COLO829 (cell line): ENCODE measurements at regions not wholly inside any gene's neighbourhood (a gene's known extent, or its start where the extent isn't known, plus 50 kb on each side); places are given as distances from the start of the nearest gene placed in this dataset.

Experiments
- DNase-seq: peaks from one replicate; pipeline ENCODE4 v3.0.0; 2012; ENCODE audit warnings: low spot score

GRCh38 chr20:51266353-51266752 is 243.4 kb upstream of the KCNG1 start:
- no peak for DNase-seq

- DNase-seq, result no peak
Observed at GRCh38 chr20:51265361-51265760, 242.5 kb upstream of the KCNG1 start.

- DNase-seq, result no peak
Observed at GRCh38 chr20:51262240-51262639, 239.3 kb upstream of the KCNG1 start.

- no peak for DNase-seq
Observed at GRCh38 chr20:51259455-51259854, 236.5 kb upstream of the KCNG1 start.

GRCh38 chr20:51258582-51259165 is 235.8 kb upstream of the KCNG1 start:
- DNase-seq, result peak; percentile 17

- DNase-seq, result no peak
Observed at GRCh38 chr20:51255417-51255816, 232.5 kb upstream of the KCNG1 start.

GRCh38 chr20:51253280-51253679 is 230.4 kb upstream of the KCNG1 start:
- no peak for DNase-seq

- DNase-seq, result no peak
Observed at GRCh38 chr20:51249781-51250180, 226.9 kb upstream of the KCNG1 start.

- DNase-seq, result no peak
Observed at GRCh38 chr20:51249215-51249614, 226.3 kb upstream of the KCNG1 start.

- no peak for DNase-seq
Observed at GRCh38 chr20:51244466-51244865, 221.6 kb upstream of the KCNG1 start.

GRCh38 chr20:51238675-51239305 is 215.9 kb upstream of the KCNG1 start:
- DNase-seq, result no peak

GRCh38 chr20:51237791-51238190 is 214.9 kb upstream of the KCNG1 start:
- no peak for DNase-seq

GRCh38 chr20:51237278-51237677 is 214.4 kb upstream of the KCNG1 start:
- no peak for DNase-seq

- no peak for DNase-seq
Observed at GRCh38 chr20:51236421-51236820, 213.5 kb upstream of the KCNG1 start.

- DNase-seq, result no peak
Observed at GRCh38 chr20:51233345-51233744, 210.4 kb upstream of the KCNG1 start.

GRCh38 chr20:51230727-51231126 is 207.8 kb upstream of the KCNG1 start:
- DNase-seq, result no peak

- no peak for DNase-seq
Observed at GRCh38 chr20:51228763-51229162, 205.9 kb upstream of the KCNG1 start.

- no peak for DNase-seq
Observed at GRCh38 chr20:51227744-51228143, 204.8 kb upstream of the KCNG1 start.

- DNase-seq, result no peak
Observed at GRCh38 chr20:51223183-51223720, 200.3 kb upstream of the KCNG1 start.

GRCh38 chr20:51221791-51222408 is 199.0 kb upstream of the KCNG1 start:
- no peak for DNase-seq

- DNase-seq, result no peak
Observed at GRCh38 chr20:51221103-51221502, 198.2 kb upstream of the KCNG1 start.

GRCh38 chr20:51220293-51220706 is 197.4 kb upstream of the KCNG1 start:
- DNase-seq, result peak; percentile 57

GRCh38 chr20:51219544-51219943 is 196.6 kb upstream of the KCNG1 start:
- no peak for DNase-seq
